Fibroblast of villous mesenchyme (primary cell): ENCODE measurements at regions not wholly inside any gene's neighbourhood (a gene's known extent, or its start where the extent isn't known, plus 50 kb on each side); places are given as distances from the start of the nearest gene placed in this dataset.
"Not testable (repeated sequence)": the region's sequence is repeated elsewhere in the genome, so short reads cannot be mapped to it uniquely, and the experiment has no call there.

ENCODE experiments used
- DNase-seq: peaks from one replicate; pipeline ENCODE4 v3.0.0-alpha.2; 2010; ENCODE audit warnings: low read depth
- H3K4me3 ChIP-seq: 2 replicates; pipeline ENCODE4 v1.5.1; 2011; ENCODE audit warnings: low read depth, mild to moderate bottlenecking, low read length
- TF ChIP-seq, protein P1 (sequence below): IDR thresholded peaks from 2 replicates; pipeline ENCODE4 v1.5.1; 2012; ENCODE audit warnings: low read depth, mild to moderate bottlenecking, low read length; ENCODE audit not compliant: insufficient read depth

GRCh38 chr13:44718467-44718866 lies 142.3 kb upstream of the TSC22D1 start:
- no peak overlapping the region for H3K4me3 ChIP-seq
- DNase-seq = no peak
- TF ChIP-seq, protein P1, sequence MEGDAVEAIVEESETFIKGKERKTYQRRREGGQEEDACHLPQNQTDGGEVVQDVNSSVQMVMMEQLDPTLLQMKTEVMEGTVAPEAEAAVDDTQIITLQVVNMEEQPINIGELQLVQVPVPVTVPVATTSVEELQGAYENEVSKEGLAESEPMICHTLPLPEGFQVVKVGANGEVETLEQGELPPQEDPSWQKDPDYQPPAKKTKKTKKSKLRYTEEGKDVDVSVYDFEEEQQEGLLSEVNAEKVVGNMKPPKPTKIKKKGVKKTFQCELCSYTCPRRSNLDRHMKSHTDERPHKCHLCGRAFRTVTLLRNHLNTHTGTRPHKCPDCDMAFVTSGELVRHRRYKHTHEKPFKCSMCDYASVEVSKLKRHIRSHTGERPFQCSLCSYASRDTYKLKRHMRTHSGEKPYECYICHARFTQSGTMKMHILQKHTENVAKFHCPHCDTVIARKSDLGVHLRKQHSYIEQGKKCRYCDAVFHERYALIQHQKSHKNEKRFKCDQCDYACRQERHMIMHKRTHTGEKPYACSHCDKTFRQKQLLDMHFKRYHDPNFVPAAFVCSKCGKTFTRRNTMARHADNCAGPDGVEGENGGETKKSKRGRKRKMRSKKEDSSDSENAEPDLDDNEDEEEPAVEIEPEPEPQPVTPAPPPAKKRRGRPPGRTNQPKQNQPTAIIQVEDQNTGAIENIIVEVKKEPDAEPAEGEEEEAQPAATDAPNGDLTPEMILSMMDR = no peak

DNA sequence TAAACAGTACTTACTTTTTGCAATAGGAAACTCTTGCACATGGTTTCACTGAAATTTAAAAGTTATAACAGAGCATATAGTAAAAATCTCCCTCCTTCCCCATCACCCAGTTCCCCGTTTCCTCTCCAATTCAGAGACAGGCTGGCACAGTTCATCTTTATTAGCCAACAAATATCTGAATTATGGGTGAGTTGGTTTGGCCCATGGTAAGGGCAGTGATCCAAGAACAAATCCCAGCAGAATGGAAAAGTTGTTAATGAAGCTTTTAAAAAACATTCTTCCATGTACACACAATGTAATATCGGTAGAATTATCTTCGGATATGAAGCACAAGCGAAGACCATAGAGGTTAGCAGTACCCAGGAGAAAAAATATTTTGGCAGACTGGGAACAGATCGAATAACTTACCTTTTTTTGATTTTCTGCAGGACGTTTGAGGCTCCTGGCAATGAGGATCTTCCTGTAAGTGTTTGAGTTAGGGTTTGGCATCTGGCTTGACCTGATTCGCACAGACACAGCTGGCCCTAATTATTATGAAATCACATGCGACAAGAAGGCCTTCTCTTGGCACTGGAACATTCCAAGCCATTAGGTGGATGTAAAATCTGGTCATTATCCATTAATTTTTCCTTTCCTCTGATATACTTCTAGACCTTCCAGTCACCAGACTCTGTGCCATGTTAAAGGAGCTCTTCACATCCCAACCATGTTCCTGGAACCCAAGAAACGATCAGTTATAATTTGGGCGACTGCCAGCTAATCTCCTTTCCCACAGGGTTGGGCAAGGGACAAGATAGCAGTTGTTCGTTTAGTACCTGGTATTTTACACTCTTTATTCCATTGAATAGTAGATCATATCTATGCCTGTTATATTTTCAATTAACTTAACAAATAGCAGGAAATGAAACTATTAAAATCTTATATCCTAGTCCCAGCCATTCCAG lies 139.4 kb upstream of the TSC22D1 start:
- TF ChIP-seq, protein P1 = no peak
- peak; percentile 29 for DNase-seq
- H3K4me3 ChIP-seq = no peak overlapping the region

DNA sequence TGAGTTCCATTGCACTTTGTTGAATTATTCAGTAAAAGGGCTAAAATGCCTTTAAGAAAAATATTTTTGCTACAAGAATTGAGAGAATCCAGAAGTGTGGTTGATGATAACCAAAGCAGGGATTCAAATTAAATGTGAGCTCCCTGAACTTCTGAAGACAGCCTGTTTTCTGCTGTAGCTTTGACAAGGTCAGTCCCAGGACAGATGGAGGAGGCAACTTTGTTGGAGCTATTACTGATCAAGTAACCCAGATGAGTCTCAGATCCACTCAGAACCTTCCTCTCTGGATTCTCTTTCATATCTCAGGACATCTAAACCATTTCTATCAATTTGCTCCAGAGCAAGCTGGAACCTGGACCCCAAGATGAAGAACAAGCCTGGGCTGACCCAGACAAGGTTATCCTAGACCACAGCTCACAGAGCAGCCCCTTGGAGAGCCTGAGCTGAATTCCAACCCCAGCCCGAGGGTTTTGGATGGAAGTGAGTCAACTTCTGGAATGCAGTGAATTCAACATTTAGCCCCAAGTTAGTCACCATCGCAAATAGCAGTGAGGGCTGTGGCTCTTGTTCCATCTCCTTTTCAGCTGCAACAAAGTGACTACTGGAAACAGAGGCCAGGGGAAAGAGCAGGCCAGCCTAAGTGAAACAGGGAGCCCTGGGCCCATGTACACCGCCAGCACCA lies 137.8 kb upstream of the TSC22D1 start:
- H3K4me3 ChIP-seq = no peak overlapping the region
- TF ChIP-seq, protein P1 = no peak

DNA sequence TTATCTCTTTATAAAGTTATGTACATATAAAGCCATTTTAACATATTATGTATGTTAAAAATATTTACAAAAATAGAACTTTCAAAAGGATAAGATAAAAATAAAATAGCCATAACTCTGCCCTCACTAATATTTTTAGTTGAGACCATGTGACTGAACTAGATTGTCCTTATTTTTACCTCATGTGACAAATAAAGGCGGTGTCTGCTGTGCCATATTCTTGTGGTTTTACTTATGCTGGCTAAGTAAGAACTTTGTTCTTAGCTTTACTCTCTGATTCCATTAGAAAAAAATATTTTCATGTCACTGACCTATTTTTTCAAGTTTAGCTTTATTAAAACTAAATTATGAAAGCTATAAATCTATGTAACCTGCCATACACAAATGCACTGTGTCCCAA lies 135.6 kb upstream of the TSC22D1 start:
- no peak for DNase-seq
- H3K4me3 ChIP-seq = no peak overlapping the region
- TF ChIP-seq, protein P1 = no peak

More for the DNA sequence above, 137.8 kb upstream of the TSC22D1 start:
- peak; percentile 83 for DNase-seq

GRCh38 chr13:44710576-44710975 lies 134.4 kb upstream of the TSC22D1 start:
- TF ChIP-seq, protein P1 = no peak
- DNase-seq = peak; percentile 67
- H3K4me3 ChIP-seq = no peak overlapping the region

- DNase-seq, H3K4me3 ChIP-seq: not testable (repeated sequence)
Observed at GRCh38 chr13:44704811-44705210, 128.7 kb upstream of the TSC22D1 start.

DNA sequence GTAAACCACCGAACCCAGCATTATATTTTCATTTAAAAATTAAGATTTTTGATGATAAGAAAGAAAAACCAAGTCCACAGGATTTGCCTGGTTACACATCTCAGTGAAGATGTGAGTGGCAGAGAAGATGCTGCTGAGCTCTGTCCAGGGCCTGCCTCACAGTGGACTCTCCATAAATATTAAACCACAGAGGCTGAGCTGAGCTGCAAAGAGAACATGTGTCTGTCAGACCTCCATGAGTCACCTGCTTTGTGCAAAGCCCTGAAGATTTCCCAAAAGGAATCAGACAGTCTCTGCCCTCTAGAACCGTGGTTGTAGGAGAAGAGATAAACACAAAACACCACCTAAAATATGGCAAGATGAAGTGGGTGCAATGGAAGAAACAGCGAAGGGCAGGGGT lies 127.2 kb upstream of the TSC22D1 start:
- TF ChIP-seq, protein P1 = no peak
- DNase-seq = peak; percentile 49
- no peak overlapping the region for H3K4me3 ChIP-seq
